ENCODE measurements at regions not wholly inside any gene's neighbourhood (a gene's known extent, or its start where the extent isn't known, plus 50 kb on each side); places are given as distances from the start of the nearest gene placed in this dataset.

DNA sequence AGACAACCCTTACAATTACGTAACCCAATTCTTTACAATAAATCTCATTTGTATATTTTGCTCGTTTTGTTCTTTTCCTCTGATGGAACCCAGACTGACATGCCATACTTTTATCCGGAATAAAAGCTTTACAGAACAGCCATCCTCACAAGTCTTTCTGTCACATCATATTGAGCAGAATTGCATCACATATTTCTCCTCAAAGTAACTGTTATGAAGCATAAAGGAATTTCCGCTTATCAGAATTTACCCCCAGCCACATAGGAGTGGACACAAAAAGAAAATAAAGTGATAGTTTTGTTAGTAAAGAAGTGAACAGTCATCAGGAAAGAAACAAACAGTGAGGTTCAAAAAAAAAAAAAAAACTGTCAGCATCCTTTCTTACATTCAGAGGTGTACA, 539.5 kb upstream of the LUZP2 start:
- no peak overlapping the region for H3K4me3 ChIP-seq (ENCODE audit: low read length)
- H3K9me3 ChIP-seq (ENCODE audit: control insufficient read depth in 1 of 2, insufficient read depth in 1 of 2, low read length in 2 of 2) = peaks cover 0 to 9% of the 10 kb centered on the region in 2 experiments
- Mint-ChIP-seq H3K4me1 (ENCODE audit: low read depth) (no peaks in the 10 kb centered on the region), H3K27me3 (no peaks in the 10 kb centered on the region), H3K4me3 (no peak overlapping the region), H3K36me3 (ENCODE audit: low read depth) (no peaks in the 10 kb centered on the region), H3K27ac (no peak overlapping the region), H3K9me3 (no peaks in the 10 kb centered on the region)
- TF ChIP-seq, protein P1, sequence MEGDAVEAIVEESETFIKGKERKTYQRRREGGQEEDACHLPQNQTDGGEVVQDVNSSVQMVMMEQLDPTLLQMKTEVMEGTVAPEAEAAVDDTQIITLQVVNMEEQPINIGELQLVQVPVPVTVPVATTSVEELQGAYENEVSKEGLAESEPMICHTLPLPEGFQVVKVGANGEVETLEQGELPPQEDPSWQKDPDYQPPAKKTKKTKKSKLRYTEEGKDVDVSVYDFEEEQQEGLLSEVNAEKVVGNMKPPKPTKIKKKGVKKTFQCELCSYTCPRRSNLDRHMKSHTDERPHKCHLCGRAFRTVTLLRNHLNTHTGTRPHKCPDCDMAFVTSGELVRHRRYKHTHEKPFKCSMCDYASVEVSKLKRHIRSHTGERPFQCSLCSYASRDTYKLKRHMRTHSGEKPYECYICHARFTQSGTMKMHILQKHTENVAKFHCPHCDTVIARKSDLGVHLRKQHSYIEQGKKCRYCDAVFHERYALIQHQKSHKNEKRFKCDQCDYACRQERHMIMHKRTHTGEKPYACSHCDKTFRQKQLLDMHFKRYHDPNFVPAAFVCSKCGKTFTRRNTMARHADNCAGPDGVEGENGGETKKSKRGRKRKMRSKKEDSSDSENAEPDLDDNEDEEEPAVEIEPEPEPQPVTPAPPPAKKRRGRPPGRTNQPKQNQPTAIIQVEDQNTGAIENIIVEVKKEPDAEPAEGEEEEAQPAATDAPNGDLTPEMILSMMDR (IDR thresholded peaks at IDR 0.05) = no peak
- DNase-seq (no peak), ATAC-seq (ENCODE audit: poor library complexity) (no peak)
- no peaks in the 10 kb centered on the region for H3K4me1 ChIP-seq (ENCODE audit: insufficient read depth, low read length)
- no peaks in the 10 kb centered on the region for H3K27me3 ChIP-seq (ENCODE audit: control insufficient read depth in 1 of 2, insufficient read depth in 2 of 2, low read length in 2 of 2)
- CTCF ChIA-PET = interaction anchor here (0.7 kb wide), 1 partner anchor 1894 kb away, joined by 3 read pairs; no protein-coding TSS in a partner anchor
- POLR2A ChIA-PET = no interaction called here
- no peak overlapping the region for H3K27ac ChIP-seq (ENCODE audit: low read depth in 1 of 2, low read length in 2 of 2)
- intact Hi-C loops (cut with DNase I, micrococcal nuclease) = no loop called here
- no peaks in the 10 kb centered on the region for H3K36me3 ChIP-seq (ENCODE audit: insufficient read depth, low read length)

DNA sequence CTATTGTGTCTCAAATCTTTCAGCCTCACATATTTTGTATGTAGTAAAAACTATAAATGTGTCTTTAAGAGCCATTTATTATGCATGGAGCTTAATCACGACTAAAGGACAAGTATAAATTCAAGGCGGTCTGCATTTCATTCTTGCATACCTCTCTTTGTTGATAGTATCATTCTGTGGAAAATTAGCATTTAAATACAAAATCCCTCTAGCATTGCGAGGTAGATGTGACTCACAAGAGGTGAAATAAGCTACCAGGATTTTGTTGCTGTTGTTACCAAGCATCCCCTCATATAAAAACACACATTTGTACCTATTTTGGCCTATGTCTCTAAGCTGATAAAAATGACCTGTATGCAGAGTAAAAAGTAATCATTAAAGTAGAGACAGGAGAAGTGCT, 537.4 kb upstream of the LUZP2 start:
- POLR2A ChIA-PET = no interaction called here
- no peak overlapping the region for H3K4me3 ChIP-seq (ENCODE audit: low read length)
- H3K4me1 ChIP-seq (ENCODE audit: insufficient read depth, low read length) = no peaks in the 10 kb centered on the region
- no peaks in the 10 kb centered on the region for H3K36me3 ChIP-seq (ENCODE audit: insufficient read depth, low read length)
- Mint-ChIP-seq H3K9me3 (peaks cover 3% of the 10 kb centered on the region), H3K27ac (no peak overlapping the region), H3K4me3 (no peak overlapping the region), H3K27me3 (no peaks in the 10 kb centered on the region), H3K4me1 (ENCODE audit: low read depth) (no peaks in the 10 kb centered on the region), H3K36me3 (ENCODE audit: low read depth) (no peaks in the 10 kb centered on the region)
- TF ChIP-seq, protein P1 (IDR thresholded peaks at IDR 0.05) = no peak
- intact Hi-C loops (cut with DNase I, micrococcal nuclease) = no loop called here
- ATAC-seq (ENCODE audit: poor library complexity) = no peak
- H3K27me3 ChIP-seq (ENCODE audit: control insufficient read depth in 1 of 2, insufficient read depth in 2 of 2, low read length in 2 of 2) = no peaks in the 10 kb centered on the region
- H3K27ac ChIP-seq (ENCODE audit: low read depth in 1 of 2, low read length in 2 of 2) = no peak overlapping the region
- peaks cover 0 to 9% of the 10 kb centered on the region in 2 experiments for H3K9me3 ChIP-seq (ENCODE audit: control insufficient read depth in 1 of 2, insufficient read depth in 1 of 2, low read length in 2 of 2)
- DNase-seq = no peak
- CTCF ChIA-PET = no interaction called here

DNA sequence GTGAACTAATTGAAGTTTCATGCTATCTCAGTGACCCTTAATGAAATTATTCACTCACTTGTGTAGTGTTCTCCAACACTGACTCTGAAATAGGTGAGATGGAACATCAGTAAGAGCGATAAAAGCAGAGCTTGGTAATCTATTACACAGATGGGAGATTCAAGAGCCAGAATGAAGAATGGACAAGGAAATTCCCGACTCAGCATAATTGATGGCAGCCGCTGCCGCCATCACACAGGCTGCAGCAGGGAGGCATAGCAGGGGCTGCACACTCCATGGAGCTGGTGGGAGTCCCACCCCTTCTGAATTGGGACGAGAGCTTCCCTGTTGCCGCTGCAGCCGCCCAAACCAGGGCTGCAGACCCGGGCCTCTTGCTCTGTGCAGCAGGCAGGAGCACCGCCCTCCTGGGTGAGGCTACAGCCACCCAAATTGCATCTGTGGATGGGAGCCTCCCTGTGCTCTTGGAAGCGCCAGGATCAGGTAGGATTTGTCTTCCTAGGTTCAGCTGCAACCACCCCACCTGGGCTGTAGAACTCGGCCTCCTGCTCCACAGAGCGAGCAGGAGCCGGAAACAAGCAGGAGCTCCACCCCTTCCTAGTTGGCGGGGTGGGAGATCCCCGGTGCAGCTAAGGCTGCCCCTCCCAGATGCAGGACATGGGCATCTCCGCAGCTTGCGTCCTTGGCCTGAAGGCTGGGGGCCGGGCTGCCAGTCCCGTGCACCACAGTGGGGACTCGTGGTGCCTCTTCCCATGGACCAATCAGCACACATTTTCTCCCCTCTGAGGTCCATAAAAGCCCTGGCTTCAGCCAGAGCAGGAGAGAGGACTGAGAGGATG, 535.1 kb upstream of the LUZP2 start:
- no peaks in the 10 kb centered on the region for H3K36me3 Mint-ChIP-seq (ENCODE audit: low read depth)
- Histone ChIP-seq H3K9me3 (ENCODE audit: control insufficient read depth in 1 of 2, insufficient read depth in 1 of 2, low read length in 2 of 2) (peaks cover 0 to 9% of the 10 kb centered on the region in 2 experiments), H3K36me3 (ENCODE audit: insufficient read depth, low read length) (no peaks in the 10 kb centered on the region), H3K4me1 (ENCODE audit: insufficient read depth, low read length) (no peaks in the 10 kb centered on the region), H3K4me3 (ENCODE audit: low read length) (no peak overlapping the region), H3K27ac (ENCODE audit: low read depth in 1 of 2, low read length in 2 of 2) (no peak overlapping the region), H3K27me3 (ENCODE audit: control insufficient read depth in 1 of 2, insufficient read depth in 2 of 2, low read length in 2 of 2) (no peaks in the 10 kb centered on the region)
- peaks cover 3% of the 10 kb centered on the region for H3K9me3 Mint-ChIP-seq
- H3K27me3 Mint-ChIP-seq = no peaks in the 10 kb centered on the region
- CTCF ChIA-PET = no interaction called here
- POLR2A ChIA-PET = no interaction called here
- no peak overlapping the region for H3K27ac Mint-ChIP-seq
- H3K4me3 Mint-ChIP-seq = no peak overlapping the region
- no peaks in the 10 kb centered on the region for H3K4me1 Mint-ChIP-seq (ENCODE audit: low read depth)
- intact Hi-C loops (cut with DNase I, micrococcal nuclease) = no loop called here
- TF ChIP-seq, protein P1 (IDR thresholded peaks at IDR 0.05) = no peak
- DNase-seq (no peak), ATAC-seq (ENCODE audit: poor library complexity) (no peak)
